Right ventricle myocardium inferior (tissue), 1 donor: ENCODE measurements at regions not wholly inside any gene's neighbourhood (a gene's known extent, or its start where the extent isn't known, plus 50 kb on each side); places are given as distances from the start of the nearest gene placed in this dataset.
"Not testable (repeated sequence)": the region's sequence is repeated elsewhere in the genome, so short reads cannot be mapped to it uniquely, and the experiment has no call there.

Source experiments
- ATAC-seq: fragments of 200-7000 bp; cut with Tn5 transposase; one replicate; pipeline ENCODE4 v1.9.1; 2020; ENCODE audit warnings: mild to moderate bottlenecking, moderate library complexity
- DNase-seq: peaks from one replicate; pipeline ENCODE4 v3.0.0; 2021; ENCODE audit errors: missing footprints
- intact Hi-C: fragments of 100-400 bp; cut with DNase I; formaldehyde crosslinking; loops from one replicate; pipeline ENCODE4 v1.11.0; 2022
- donor health status: DM: no; HTN: yes; CAD: no; lungs with severe emphysema.

DNA sequence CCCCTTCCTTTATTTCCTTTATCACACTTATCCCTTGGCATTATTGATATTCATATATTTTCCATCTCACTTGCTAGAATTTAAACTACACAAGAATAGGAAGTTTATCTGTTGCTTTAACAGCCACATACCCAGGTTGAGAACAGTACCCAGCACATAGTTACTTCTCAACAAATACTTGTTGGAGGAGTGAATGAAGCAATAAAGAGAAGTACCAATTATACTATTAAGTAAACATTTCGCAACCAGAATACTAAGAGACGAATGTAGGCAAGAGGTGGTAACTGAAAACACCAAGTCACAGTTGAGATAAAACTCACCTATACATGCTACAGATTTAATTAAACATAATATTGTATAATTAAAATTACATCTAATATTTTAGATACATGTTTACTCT is 110.9 kb downstream of the FSCB start:
- no peak for DNase-seq
- no peak for ATAC-seq
- intact Hi-C loops, result no loop called here

- ATAC-seq (no peak), DNase-seq (no peak)
- intact Hi-C loops, result no loop called here
Measured at GRCh38 chr14:44392984-44393383, 114.1 kb downstream of the FSCB start.

- no peak for ATAC-seq
- intact Hi-C loops, result no loop called here
- no peak for DNase-seq
Measured at GRCh38 chr14:44388306-44388705, 118.8 kb downstream of the FSCB start.

- no peak for ATAC-seq
- intact Hi-C loops, result no loop called here
- no peak for DNase-seq
Measured at GRCh38 chr14:44385906-44386305, 121.2 kb downstream of the FSCB start.

DNA sequence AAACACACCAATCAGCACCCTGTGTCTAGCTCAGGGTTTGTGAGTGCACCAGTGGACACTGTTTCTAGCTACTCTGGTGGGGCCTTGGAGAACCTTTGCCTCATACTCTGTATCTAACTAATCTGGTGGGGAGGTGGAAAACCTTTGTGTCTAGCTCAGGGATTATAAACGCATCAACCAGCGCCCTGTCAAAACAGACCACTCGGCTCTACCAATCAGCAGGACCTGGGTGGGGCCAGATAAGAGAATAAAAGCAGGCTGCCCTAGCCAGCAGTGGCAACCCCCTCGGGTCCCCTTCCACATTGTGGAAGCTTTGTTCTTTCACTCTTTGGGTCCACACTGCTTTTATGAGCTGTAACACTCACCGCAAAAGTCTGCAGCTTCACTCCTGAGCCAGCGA is 121.8 kb downstream of the FSCB start:
- DNase-seq, intact Hi-C loops, ATAC-seq: not testable (repeated sequence)

DNA sequence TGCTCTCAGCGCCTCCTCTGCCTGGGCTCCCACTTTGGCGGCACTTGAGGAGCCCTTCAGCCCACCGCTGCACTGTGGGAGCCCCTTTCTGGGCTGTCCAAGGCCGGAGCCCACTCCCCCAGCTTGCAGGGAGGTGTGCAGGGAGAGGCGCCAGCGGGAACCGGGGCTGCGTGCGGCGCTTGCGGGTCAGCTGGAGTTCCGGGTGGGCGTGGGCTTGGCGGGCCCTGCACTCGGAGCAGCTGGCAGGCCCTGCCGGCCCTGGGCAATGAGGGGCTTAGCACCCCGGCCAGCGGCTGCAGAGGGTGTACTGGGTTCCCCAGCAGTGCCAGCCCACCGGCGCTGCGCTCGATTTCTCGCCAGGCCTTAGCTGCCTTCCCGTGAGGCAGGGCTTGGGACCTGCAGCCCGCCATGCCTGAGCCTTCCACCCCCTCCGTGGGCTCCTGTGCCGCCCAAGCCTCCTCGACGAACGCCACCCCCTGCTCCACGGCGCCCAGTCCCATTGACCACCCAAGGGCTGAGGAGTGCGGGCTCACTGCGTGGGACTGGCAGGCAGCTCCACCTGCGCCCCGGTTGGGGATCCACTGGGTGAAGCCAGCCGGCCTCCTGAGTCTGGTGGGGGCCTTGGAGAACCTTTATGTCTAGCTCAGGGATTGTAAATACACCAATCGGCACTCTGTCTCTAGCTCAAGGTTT is 122.3 kb downstream of the FSCB start:
- DNase-seq, intact Hi-C loops, ATAC-seq: not testable (repeated sequence)

- no peak for DNase-seq
- no peak for ATAC-seq
- intact Hi-C loops, result no loop called here
Measured at GRCh38 chr14:44384093-44384492, 123.0 kb downstream of the FSCB start.

- intact Hi-C loops, result no loop called here
- no peak for DNase-seq
- ATAC-seq, result peak; percentile 37
Measured at GRCh38 chr14:44383636-44384035, 123.4 kb downstream of the FSCB start.

- intact Hi-C loops, result no loop called here
- ATAC-seq (peak; percentile 65), DNase-seq (no peak)
Measured at GRCh38 chr14:44379292-44379977, 127.6 kb downstream of the FSCB start.

- ATAC-seq (no peak), DNase-seq (no peak)
- intact Hi-C loops, result no loop called here
Measured at GRCh38 chr14:44374906-44375305, 132.2 kb downstream of the FSCB start.

- intact Hi-C loops, result no loop called here
- DNase-seq, result no peak
- ATAC-seq, result no peak
Measured at GRCh38 chr14:44372807-44373489, 134.1 kb downstream of the FSCB start.

- intact Hi-C loops, result no loop called here
- no peak for ATAC-seq
- no peak for DNase-seq
Measured at GRCh38 chr14:44372231-44372630, 134.9 kb downstream of the FSCB start.

- ATAC-seq (no peak), DNase-seq (no peak)
- intact Hi-C loops, result no loop called here
Measured at GRCh38 chr14:44370727-44371126, 136.4 kb downstream of the FSCB start.

GRCh38 chr14:44369401-44370123 is 137.5 kb downstream of the FSCB start:
- ATAC-seq, result no peak
- intact Hi-C loops, result no loop called here
- no peak for DNase-seq

GRCh38 chr14:44361083-44361482 is 146.0 kb downstream of the FSCB start:
- intact Hi-C loops, result no loop called here
- no peak for DNase-seq
- ATAC-seq, result no peak

GRCh38 chr14:44353805-44354204 is 153.3 kb downstream of the FSCB start:
- ATAC-seq (no peak), DNase-seq (no peak)
- intact Hi-C loops, result no loop called here

DNA sequence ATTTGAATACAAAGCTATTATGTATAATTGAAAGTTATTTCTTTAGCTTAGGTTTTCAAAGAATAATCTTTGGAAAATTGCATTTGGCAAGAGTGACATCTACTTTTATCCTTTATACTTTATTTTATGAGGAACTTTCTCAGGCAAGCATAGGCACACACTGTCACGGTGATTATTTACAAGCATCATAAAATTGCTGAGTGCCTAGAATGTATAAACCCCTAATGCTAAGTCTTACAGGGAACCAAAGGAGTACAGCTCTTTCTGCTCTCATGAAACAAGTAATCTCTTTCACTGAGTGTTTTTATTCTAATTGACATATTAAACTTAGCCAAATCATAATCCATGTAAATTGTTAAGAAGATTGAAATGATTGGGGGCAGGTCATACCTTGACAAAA is 154.9 kb downstream of the FSCB start:
- ATAC-seq (no peak), DNase-seq (no peak)
- intact Hi-C loops, result no loop called here

DNA sequence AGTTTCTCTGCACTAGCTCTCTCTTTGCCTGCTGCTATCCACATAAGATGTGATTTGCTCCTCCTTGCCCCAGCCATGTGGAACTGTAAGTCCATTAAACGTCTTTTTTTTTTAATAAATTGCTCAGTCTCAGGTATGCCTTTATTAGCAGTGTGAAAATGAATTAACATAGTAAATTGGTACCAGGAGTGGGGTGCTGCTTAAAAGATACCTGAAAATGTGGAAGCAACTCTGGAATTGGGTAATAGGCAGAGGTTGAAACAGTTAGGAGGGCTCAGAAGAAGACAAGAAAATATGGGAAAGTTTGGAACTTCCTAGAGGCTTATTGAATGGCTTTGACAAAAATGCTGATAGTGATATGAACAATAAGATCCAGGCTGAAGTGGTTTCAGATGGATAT is 159.8 kb downstream of the FSCB start:
- DNase-seq (no peak), ATAC-seq (no peak)
- intact Hi-C loops, result no loop called here

DNA sequence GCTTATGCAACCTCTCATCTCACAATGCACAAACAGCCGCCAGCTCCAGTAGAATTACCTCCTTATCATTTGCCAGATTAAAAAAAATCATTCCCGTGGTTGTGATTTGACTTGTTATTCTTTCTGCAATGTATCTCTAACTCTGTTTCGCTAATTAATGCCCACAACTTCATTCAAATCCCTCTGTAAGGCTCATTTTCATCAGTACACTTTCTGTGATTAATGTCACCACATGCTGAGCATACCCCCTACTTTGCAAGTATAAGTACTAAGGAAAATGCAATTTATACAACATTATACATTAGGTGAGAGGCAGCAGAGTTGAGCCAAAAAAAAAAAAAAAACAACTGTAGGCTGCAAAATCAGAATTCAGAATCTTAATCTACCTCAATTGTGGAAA is 166.0 kb downstream of the FSCB start:
- no peak for ATAC-seq
- no peak for DNase-seq
- intact Hi-C loops, result no loop called here

GRCh38 chr14:44339862-44340261 is 167.2 kb downstream of the FSCB start:
- DNase-seq (no peak), ATAC-seq (no peak)
- intact Hi-C loops, result no loop called here
